ENCODE measurements at regions not wholly inside any gene's neighbourhood (a gene's known extent, or its start where the extent isn't known, plus 50 kb on each side); places are given as distances from the start of the nearest gene placed in this dataset.

DNA sequence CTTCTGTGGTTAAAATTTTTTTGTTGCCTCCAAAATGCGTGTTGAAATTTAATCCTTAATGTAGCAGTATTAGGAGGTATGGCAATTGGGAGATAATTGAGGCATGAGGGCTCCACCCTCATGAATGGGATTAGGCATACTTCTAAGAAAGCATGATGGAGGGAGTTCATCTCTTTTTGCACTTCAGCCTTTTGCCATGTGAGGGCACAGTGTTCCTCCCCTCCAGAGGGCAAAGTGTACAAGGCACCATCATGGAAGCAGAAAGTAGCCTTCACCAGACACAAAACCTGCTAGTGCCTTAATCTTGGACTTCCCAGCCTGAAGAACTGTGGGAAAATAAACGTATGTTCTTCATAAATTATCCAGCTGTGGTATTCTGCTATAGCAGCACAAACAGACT lies 429.5 kb downstream of the ZIC1 start:
- no peak for TF ChIP-seq TARDBP (IDR thresholded peaks at IDR 0.05)
- no peak for TF ChIP-seq CTBP1 (IDR thresholded peaks at IDR 0.05; ENCODE audit: borderline replicate concordance)
- no peak for TF ChIP-seq BHLHE40 (IDR thresholded peaks at IDR 0.05; ENCODE audit: borderline replicate concordance)
- TF ChIP-seq FOXA1 (IDR thresholded peaks at IDR 0.05), result no peak
- no peak for TF ChIP-seq FOXM1 (IDR thresholded peaks at IDR 0.05; ENCODE audit: borderline replicate concordance)
- TF ChIP-seq SP1 (IDR thresholded peaks at IDR 0.05), result no peak
- TF ChIP-seq FOXK2 (IDR thresholded peaks at IDR 0.05), result no peak
- TF ChIP-seq, protein P1, sequence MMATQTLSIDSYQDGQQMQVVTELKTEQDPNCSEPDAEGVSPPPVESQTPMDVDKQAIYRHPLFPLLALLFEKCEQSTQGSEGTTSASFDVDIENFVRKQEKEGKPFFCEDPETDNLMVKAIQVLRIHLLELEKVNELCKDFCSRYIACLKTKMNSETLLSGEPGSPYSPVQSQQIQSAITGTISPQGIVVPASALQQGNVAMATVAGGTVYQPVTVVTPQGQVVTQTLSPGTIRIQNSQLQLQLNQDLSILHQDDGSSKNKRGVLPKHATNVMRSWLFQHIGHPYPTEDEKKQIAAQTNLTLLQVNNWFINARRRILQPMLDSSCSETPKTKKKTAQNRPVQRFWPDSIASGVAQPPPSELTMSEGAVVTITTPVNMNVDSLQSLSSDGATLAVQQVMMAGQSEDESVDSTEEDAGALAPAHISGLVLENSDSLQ (IDR thresholded peaks at IDR 0.05), result no peak

Measured in HEK293T (cell line).